ENCODE measurements at regions not wholly inside any gene's neighbourhood (a gene's known extent, or its start where the extent isn't known, plus 50 kb on each side); places are given as distances from the start of the nearest gene placed in this dataset.

GRCh38 chrX:40462795-40463194 is 118.0 kb upstream of the ATP6AP2 start:
- DNase-seq (ENCODE audit: low read depth in 1 of 2, low spot score in 1 of 2) = no peak
- H3K27ac ChIP-seq (replicated peaks) = no peak overlapping the region
- H3K27me3 ChIP-seq (ENCODE audit: insufficient read depth, poor library complexity, severe bottlenecking) = no peaks in the 10 kb centered on the region
- TF ChIP-seq GABPA (IDR thresholded peaks at IDR 0.05; ENCODE audit: low read depth) (no peak), POLR2AphosphoS5 (IDR thresholded peaks at IDR 0.05; ENCODE audit: low read depth) (no peak), CTCF (IDR thresholded peaks at IDR 0.05; ENCODE audit: insufficient read depth, low read length) (no peak), SPI1 (IDR thresholded peaks at IDR 0.05; ENCODE audit: borderline replicate concordance, low read depth) (no peak)
- TF ChIP-seq, protein P1, sequence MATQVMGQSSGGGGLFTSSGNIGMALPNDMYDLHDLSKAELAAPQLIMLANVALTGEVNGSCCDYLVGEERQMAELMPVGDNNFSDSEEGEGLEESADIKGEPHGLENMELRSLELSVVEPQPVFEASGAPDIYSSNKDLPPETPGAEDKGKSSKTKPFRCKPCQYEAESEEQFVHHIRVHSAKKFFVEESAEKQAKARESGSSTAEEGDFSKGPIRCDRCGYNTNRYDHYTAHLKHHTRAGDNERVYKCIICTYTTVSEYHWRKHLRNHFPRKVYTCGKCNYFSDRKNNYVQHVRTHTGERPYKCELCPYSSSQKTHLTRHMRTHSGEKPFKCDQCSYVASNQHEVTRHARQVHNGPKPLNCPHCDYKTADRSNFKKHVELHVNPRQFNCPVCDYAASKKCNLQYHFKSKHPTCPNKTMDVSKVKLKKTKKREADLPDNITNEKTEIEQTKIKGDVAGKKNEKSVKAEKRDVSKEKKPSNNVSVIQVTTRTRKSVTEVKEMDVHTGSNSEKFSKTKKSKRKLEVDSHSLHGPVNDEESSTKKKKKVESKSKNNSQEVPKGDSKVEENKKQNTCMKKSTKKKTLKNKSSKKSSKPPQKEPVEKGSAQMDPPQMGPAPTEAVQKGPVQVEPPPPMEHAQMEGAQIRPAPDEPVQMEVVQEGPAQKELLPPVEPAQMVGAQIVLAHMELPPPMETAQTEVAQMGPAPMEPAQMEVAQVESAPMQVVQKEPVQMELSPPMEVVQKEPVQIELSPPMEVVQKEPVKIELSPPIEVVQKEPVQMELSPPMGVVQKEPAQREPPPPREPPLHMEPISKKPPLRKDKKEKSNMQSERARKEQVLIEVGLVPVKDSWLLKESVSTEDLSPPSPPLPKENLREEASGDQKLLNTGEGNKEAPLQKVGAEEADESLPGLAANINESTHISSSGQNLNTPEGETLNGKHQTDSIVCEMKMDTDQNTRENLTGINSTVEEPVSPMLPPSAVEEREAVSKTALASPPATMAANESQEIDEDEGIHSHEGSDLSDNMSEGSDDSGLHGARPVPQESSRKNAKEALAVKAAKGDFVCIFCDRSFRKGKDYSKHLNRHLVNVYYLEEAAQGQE (IDR thresholded peaks at IDR 0.05; ENCODE audit: insufficient replicate concordance, low read depth) = no peak
- H3K4me3 ChIP-seq (replicated peaks; ENCODE audit: insufficient read depth, low read length) = no peak overlapping the region

DNA sequence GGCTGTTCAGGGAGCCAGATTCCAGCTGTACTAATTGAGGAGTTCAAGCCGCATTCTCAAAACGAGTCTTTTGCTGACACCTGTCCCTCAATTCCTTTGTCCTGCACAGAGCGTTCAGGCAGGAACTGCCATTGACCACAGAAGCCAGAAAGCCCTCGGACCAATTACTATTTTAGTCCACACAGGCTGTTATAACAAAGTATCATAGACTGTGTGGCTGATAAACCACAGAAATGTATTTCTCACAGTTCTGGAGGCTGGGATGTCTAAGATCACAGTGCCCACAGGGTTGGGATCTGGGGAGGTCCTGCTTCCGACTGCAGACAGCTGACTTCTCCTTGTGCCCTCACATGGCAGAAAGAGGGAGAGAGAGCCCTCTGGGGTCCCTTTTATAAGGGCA is 119.8 kb upstream of the ATP6AP2 start:
- no peak for DNase-seq (ENCODE audit: low read depth in 1 of 2, low spot score in 1 of 2)
- TF ChIP-seq POLR2AphosphoS5 (IDR thresholded peaks at IDR 0.05; ENCODE audit: low read depth) (no peak), GABPA (IDR thresholded peaks at IDR 0.05; ENCODE audit: low read depth) (no peak), SPI1 (IDR thresholded peaks at IDR 0.05; ENCODE audit: borderline replicate concordance, low read depth) (no peak), CTCF (IDR thresholded peaks at IDR 0.05; ENCODE audit: insufficient read depth, low read length) (no peak)
- TF ChIP-seq, protein P1 (IDR thresholded peaks at IDR 0.05; ENCODE audit: insufficient replicate concordance, low read depth) = no peak
- Histone ChIP-seq H3K27ac (replicated peaks) (no peak overlapping the region), H3K4me3 (replicated peaks; ENCODE audit: insufficient read depth, low read length) (no peak overlapping the region), H3K27me3 (ENCODE audit: insufficient read depth, poor library complexity, severe bottlenecking) (no peaks in the 10 kb centered on the region)

DNA sequence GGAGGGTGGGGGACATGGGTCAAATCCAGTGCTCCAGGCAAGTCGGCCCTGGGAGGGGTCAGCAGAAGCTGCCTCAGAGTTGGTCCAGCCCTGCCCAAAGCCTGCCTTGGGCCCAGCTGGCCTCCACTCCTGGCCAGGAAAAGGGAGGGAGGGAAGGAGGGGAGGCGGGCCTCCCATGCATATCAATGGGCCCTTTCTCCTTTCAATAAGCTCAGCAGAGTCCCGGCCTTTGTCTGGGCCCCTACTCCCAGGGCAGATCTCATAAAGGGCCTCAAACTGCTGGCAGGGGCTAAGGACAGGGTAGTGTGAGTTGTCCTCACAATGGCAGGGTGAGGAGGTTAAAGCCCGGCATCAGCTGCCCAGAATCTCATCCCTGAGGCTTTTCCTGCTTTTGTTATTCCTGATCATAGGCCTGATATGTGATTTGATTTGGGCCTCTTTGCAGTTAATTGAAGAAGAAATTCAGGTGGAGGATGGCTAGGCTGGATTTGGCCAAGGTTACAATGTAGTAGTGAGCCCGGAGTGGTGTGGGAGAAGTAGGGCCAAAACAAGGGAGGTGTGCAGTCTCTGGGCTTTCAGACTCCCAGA is 121.1 kb upstream of the ATP6AP2 start:
- no peak overlapping the region for H3K27ac ChIP-seq (replicated peaks)
- H3K4me3 ChIP-seq (replicated peaks; ENCODE audit: insufficient read depth, low read length) = no peak overlapping the region
- no peak for DNase-seq (ENCODE audit: low read depth in 1 of 2, low spot score in 1 of 2)

More for the DNA sequence above, 121.1 kb upstream of the ATP6AP2 start:
- TF ChIP-seq SPI1 (IDR thresholded peaks at IDR 0.05; ENCODE audit: borderline replicate concordance, low read depth) (no peak), GABPA (IDR thresholded peaks at IDR 0.05; ENCODE audit: low read depth) (no peak), POLR2AphosphoS5 (IDR thresholded peaks at IDR 0.05; ENCODE audit: low read depth) (no peak), CTCF (IDR thresholded peaks at IDR 0.05; ENCODE audit: insufficient read depth, low read length) (no peak)
- TF ChIP-seq, protein P1 (IDR thresholded peaks at IDR 0.05; ENCODE audit: insufficient replicate concordance, low read depth) = no peak
- no peaks in the 10 kb centered on the region for H3K27me3 ChIP-seq (ENCODE audit: insufficient read depth, poor library complexity, severe bottlenecking)
